WTC11 (cell line): ENCODE measurements at regions not wholly inside any gene's neighbourhood (a gene's known extent, or its start where the extent isn't known, plus 50 kb on each side); places are given as distances from the start of the nearest gene placed in this dataset.

Source experiments
- ELF4 ChIP-seq: sonication (generic); formaldehyde crosslinking; IDR thresholded peaks from 2 replicates; pipeline ENCODE4 v1.8.1; 2022; ENCODE audit warnings: low read depth, mild to moderate bottlenecking, moderate library complexity, missing genetic modification reagents
- ETV6 ChIP-seq: sonication (generic); formaldehyde crosslinking; IDR thresholded peaks from 2 replicates; pipeline ENCODE4 v1.8.1; 2022; ENCODE audit warnings: mild to moderate bottlenecking, missing genetic modification reagents
- GTF2I ChIP-seq: fragments of 250-450 bp; sonication (Bioruptor Pico); conservative IDR thresholded peaks from 2 replicates; pipeline ENCODE4 v1.4.0; 2021; ENCODE audit warnings: mild to moderate bottlenecking
- MAX ChIP-seq: sonication (generic); formaldehyde crosslinking; IDR thresholded peaks from 2 replicates; pipeline ENCODE4 v1.8.0; 2022; ENCODE audit warnings: mild to moderate bottlenecking, missing genetic modification reagents
- SP1 ChIP-seq: sonication (generic); formaldehyde crosslinking; conservative IDR thresholded peaks from 2 replicates; pipeline ENCODE4 v1.8.1; 2022; ENCODE audit warnings: missing genetic modification reagents
- TCF7 ChIP-seq: sonication (generic); formaldehyde crosslinking; IDR thresholded peaks from 2 replicates; pipeline ENCODE4 v1.8.0; 2022; ENCODE audit warnings: mild to moderate bottlenecking, low read depth, missing genetic modification reagents, moderate library complexity
- TEAD1 ChIP-seq: sonication (generic); formaldehyde crosslinking; IDR thresholded peaks from 2 replicates; pipeline ENCODE4 v1.8.0; 2022; ENCODE audit warnings: mild to moderate bottlenecking, missing genetic modification reagents
- TF ChIP-seq, protein P1 (sequence below): fragments of 200-600 bp; IDR thresholded peaks from 2 replicates; pipeline ENCODE4 v1.8.0; 2022; ENCODE audit warnings: antibody characterized with exemption
- TF ChIP-seq, protein P2 (sequence below): sonication (generic); formaldehyde crosslinking; conservative IDR thresholded peaks from 2 replicates; pipeline ENCODE4 v1.8.1; 2022; ENCODE audit warnings: mild to moderate bottlenecking, missing genetic modification reagents

DNA sequence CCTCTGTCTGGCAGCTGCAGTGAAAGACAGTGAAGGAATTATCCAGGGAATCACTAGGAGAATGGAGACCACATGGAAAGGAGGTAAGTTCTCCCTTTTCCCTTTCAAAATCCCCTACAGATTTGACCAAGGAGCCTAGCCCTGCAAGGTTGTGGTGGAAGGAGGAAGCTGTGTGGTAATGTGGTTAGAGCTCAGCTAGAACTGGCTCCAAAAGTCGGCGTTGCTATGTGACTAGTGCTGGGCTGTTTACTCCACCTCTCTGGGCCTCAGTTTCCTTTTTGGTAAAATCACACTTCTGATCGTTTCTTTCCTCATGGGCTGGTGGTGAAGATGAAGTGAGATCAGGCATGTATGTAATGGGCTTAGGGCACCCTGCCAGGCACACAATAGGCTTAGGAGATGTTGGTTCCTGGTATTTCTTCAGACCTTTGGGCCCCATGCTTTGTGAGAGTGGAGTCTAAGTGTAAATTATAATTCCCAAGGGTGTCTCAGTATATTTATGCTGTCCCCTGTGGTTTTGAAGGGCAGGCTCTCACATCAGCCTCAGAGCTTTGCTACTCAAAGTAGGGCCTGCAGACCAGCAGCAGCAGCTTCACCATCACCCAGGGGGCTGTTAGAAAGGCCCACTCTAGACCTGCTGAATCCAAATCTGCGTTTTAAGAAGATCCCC is 183.7 kb upstream of the BCOR start:
- TF ChIP-seq ELF4 (CRISPR knock-in tag) (no peak), TEAD1 (no peak), SP1 (CRISPR knock-in tag) (no peak), ETV6 (no peak), GTF2I (CRISPR knock-in tag) (no peak), TCF7 (CRISPR knock-in tag) (no peak), MAX (CRISPR knock-in tag) (no peak)
- TF ChIP-seq, protein P1, sequence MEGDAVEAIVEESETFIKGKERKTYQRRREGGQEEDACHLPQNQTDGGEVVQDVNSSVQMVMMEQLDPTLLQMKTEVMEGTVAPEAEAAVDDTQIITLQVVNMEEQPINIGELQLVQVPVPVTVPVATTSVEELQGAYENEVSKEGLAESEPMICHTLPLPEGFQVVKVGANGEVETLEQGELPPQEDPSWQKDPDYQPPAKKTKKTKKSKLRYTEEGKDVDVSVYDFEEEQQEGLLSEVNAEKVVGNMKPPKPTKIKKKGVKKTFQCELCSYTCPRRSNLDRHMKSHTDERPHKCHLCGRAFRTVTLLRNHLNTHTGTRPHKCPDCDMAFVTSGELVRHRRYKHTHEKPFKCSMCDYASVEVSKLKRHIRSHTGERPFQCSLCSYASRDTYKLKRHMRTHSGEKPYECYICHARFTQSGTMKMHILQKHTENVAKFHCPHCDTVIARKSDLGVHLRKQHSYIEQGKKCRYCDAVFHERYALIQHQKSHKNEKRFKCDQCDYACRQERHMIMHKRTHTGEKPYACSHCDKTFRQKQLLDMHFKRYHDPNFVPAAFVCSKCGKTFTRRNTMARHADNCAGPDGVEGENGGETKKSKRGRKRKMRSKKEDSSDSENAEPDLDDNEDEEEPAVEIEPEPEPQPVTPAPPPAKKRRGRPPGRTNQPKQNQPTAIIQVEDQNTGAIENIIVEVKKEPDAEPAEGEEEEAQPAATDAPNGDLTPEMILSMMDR, result no peak
- TF ChIP-seq, protein P2, sequence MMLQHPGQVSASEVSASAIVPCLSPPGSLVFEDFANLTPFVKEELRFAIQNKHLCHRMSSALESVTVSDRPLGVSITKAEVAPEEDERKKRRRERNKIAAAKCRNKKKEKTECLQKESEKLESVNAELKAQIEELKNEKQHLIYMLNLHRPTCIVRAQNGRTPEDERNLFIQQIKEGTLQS (CRISPR knock-in tag), result no peak
